ENCODE measurements at regions not wholly inside any gene's neighbourhood (a gene's known extent, or its start where the extent isn't known, plus 50 kb on each side); places are given as distances from the start of the nearest gene placed in this dataset.

GRCh38 chr3:130821806-130822205 is 72.1 kb upstream of the ATP2C1 start (continued):
- TF ChIP-seq MAZ (CRISPR knock-in tag; conservative IDR thresholded peaks at IDR 0.05 in 1 of 2, IDR thresholded peaks at IDR 0.05 in 1 of 2) (no peak), ZBTB1 (CRISPR knock-in tag; IDR thresholded peaks at IDR 0.05; ENCODE audit: borderline replicate concordance, low read depth) (no peak), KHSRP (IDR thresholded peaks at IDR 0.05) (no peak), ZKSCAN3 (CRISPR knock-in tag; IDR thresholded peaks at IDR 0.05) (no peak)

GRCh38 chr3:130823241-130823884 is 70.5 kb upstream of the ATP2C1 start:
- Histone ChIP-seq H3K27me3 (ENCODE audit: control insufficient read depth in 2 of 2, insufficient read depth in 2 of 2, low read length in 2 of 2) (no peaks in the 10 kb centered on the region), H3K79me2 (ENCODE audit: control insufficient read depth, insufficient read depth, low read length) (no peaks in the 10 kb centered on the region), H3K4me3 (no peak overlapping the region), H3K36me3 (ENCODE audit: control insufficient read depth, insufficient read depth, low read length) (no peaks in the 10 kb centered on the region), H3K9me3 (replicated peaks; ENCODE audit: control insufficient read depth, insufficient read depth, low read depth, low read length) (no peaks in the 10 kb centered on the region), H3K9ac (ENCODE audit: insufficient read depth in 1 of 2, low read depth in 2 of 2, low read length in 2 of 2) (no peak overlapping the region), H3K27ac (ENCODE audit: extremely low read depth, low read depth, low read length) (no peak overlapping the region), H3K9me1 (ENCODE audit: control insufficient read depth, insufficient read depth, low read length) (no peaks in the 10 kb centered on the region), H3K4me1 (replicated peaks in 1 of 2; ENCODE audit: control insufficient read depth in 2 of 2, insufficient read depth in 2 of 2, low read length in 2 of 2) (peaks cover 0 to 5% of the 10 kb centered on the region in 2 experiments; a peak in 3 of 5 replicates), H4K20me1 (replicated peaks; ENCODE audit: control insufficient read depth, insufficient read depth, low read length) (no peaks in the 10 kb centered on the region), H2AFZ (ENCODE audit: low read depth, low read length) (no peak overlapping the region), H3K4me2 (ENCODE audit: insufficient read depth, low read length) (no peak overlapping the region)
- ChIA-PET POLR2A (no interaction called here), CTCF (ENCODE audit: low intra/inter-chr PET ratio) (no interaction called here)
- intact Hi-C loops (cut with micrococcal nuclease) (no loop called here), in situ Hi-C loops (cut with MboI) (no loop called here)
- FAIRE-seq (no peak), ATAC-seq (no peak), DNase-seq (ENCODE audit: extremely low read depth in 1 of 4, low spot score in 3 of 4) (no peak)
- BruUV-seq (replicated peaks) = no TSS peak
- 27% methylated on average over 4 of the region's 4 CpGs for WGBS (ENCODE audit: insufficient coverage, low coverage, missing lambda C conversion rate)
- TF ChIP-seq KHSRP (IDR thresholded peaks at IDR 0.05) = no peak
- no peak for TF ChIP-seq POLR2H (tag; IDR thresholded peaks at IDR 0.05; ENCODE audit: low read depth)
- no peak for TF ChIP-seq TAF15 (IDR thresholded peaks at IDR 0.05; ENCODE audit: low read depth, low read length)
- TF ChIP-seq SMAD2 (IDR thresholded peaks at IDR 0.05; ENCODE audit: low read depth, low read length) = no peak
- no peak for TF ChIP-seq MAFF (IDR thresholded peaks at IDR 0.05; ENCODE audit: low read length)
- no peak for TF ChIP-seq ARID3A (IDR thresholded peaks at IDR 0.05; ENCODE audit: borderline replicate concordance, low read depth, low read length)
- no peak for TF ChIP-seq BRD4 (IDR thresholded peaks at IDR 0.05)
- no peak for TF ChIP-seq JUN (IDR thresholded peaks at IDR 0.05; ENCODE audit: borderline replicate concordance, low read depth, low read length)
- TF ChIP-seq JUN (CRISPR knock-in tag; IDR thresholded peaks at IDR 0.05; ENCODE audit: borderline replicate concordance) = no peak
- no peak for TF ChIP-seq KDM5B (IDR thresholded peaks at IDR 0.05; ENCODE audit: insufficient replicate concordance, low read depth, low read length)
- TF ChIP-seq SNRNP70 (optimal IDR thresholded peaks at IDR 0.05; ENCODE audit: low read depth, low read length) = no peak
- TF ChIP-seq ZNF609 (CRISPR knock-in tag; IDR thresholded peaks at IDR 0.05; ENCODE audit: borderline replicate concordance) = no peak
- TF ChIP-seq ZC3H11A (IDR thresholded peaks at IDR 0.05; ENCODE audit: low read depth, low read length) = no peak
